ENCODE measurements at regions not wholly inside any gene's neighbourhood (a gene's known extent, or its start where the extent isn't known, plus 50 kb on each side); places are given as distances from the start of the nearest gene placed in this dataset.

DNA sequence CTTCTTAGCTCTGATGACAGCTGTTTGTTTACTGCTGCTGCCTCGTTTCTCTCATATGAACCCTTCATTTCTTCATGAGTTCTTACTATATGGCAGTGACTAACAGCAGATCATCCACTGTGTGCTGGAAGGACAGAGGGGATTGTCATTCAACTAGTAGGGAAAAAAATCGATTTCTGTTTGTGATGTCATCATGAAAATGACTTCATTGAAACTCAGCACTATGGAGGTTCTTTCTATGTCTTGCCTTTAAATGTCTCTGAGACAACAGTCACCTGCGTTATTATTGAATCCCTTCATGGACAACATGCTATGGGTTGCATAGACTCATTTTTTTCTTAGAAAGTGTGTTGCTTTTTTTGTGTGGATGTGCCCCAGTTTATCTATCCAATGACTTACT, 394.4 kb downstream of the DOK5 start:
- DNase-seq (ENCODE audit: low spot score): no peak
- H3K4me1 ChIP-seq (replicated peaks): no peaks in the 10 kb centered on the region
- H3K27me3 ChIP-seq (replicated peaks; ENCODE audit: insufficient read depth): no peaks in the 10 kb centered on the region
- intact Hi-C loops (cut with DNase I): no loop called here
- no peaks in the 10 kb centered on the region for H3K36me3 ChIP-seq
- TF ChIP-seq POLR2AphosphoS5 (IDR thresholded peaks at IDR 0.05) (no peak), CTCF (IDR thresholded peaks at IDR 0.05) (no peak), POLR2A (IDR thresholded peaks at IDR 0.05) (no peak)
- H3K9me3 ChIP-seq: no peaks in the 10 kb centered on the region
- WGBS: 77% methylated on average over 3 of the region's 3 CpGs
- H3K27ac ChIP-seq: no peak overlapping the region
- H3K4me3 ChIP-seq: no peak overlapping the region

DNA sequence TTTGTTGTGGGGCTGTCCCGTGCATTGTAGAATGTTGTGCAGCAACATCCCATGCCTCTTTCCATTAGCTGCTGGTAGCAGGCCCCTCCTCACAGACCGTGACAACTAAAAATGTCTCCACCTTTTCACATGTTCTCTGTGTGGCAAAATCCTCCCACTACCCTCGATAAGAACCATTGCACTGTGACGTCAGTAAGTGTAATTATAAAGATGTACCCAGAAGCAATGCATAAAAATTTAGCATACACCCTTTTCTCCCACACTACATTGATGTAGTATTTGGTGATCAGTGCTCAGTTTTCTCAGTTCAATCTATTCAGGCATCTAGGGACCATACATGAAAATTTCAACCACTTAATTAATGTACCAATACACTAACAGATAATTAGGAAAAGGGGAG, 389.9 kb downstream of the DOK5 start:
- Histone ChIP-seq H3K4me1 (replicated peaks) (no peaks in the 10 kb centered on the region), H3K27ac (no peak overlapping the region), H3K27me3 (replicated peaks; ENCODE audit: insufficient read depth) (no peaks in the 10 kb centered on the region), H3K4me3 (no peak overlapping the region), H3K36me3 (no peaks in the 10 kb centered on the region), H3K9me3 (no peaks in the 10 kb centered on the region)
- no peak for DNase-seq (ENCODE audit: low spot score)
- TF ChIP-seq CTCF (IDR thresholded peaks at IDR 0.05) (no peak), POLR2AphosphoS5 (IDR thresholded peaks at IDR 0.05) (no peak), POLR2A (IDR thresholded peaks at IDR 0.05) (no peak)
- intact Hi-C loops (cut with DNase I): no loop called here
- 85% methylated on average over 4 of the region's 4 CpGs for WGBS

DNA sequence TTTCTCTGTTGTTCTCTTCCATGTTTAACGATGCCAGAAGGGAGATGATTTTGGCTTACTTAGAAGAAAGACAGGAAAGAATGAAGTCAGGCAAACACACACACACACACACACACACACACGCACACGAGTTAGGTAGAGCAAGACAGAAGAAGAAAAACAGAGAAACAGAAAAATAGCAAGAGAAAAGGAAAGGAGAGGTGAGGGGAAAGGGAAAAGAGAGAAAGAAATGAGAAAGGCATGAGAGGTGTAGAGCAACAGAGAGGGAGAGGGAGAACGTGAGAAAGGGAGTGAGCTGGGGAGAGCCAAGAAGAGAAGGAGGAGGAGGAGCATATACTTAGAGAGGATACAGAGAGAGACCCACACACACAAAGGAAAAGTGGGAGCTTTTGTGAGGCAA, 385.3 kb downstream of the DOK5 start:
- no peaks in the 10 kb centered on the region for H3K9me3 ChIP-seq
- H3K4me1 ChIP-seq (replicated peaks): no peaks in the 10 kb centered on the region
- intact Hi-C loops (cut with DNase I): no loop called here
- H3K27ac ChIP-seq: no peak overlapping the region
- no peak for TF ChIP-seq CTCF (IDR thresholded peaks at IDR 0.05)
- TF ChIP-seq POLR2AphosphoS5 (IDR thresholded peaks at IDR 0.05): no peak
- TF ChIP-seq POLR2A (IDR thresholded peaks at IDR 0.05): no peak
- 62% methylated on average over 4 of the region's 4 CpGs for WGBS
- H3K27me3 ChIP-seq (replicated peaks; ENCODE audit: insufficient read depth): no peaks in the 10 kb centered on the region
- H3K4me3 ChIP-seq: no peak overlapping the region
- DNase-seq (ENCODE audit: low spot score): no peak
- H3K36me3 ChIP-seq: no peaks in the 10 kb centered on the region

DNA sequence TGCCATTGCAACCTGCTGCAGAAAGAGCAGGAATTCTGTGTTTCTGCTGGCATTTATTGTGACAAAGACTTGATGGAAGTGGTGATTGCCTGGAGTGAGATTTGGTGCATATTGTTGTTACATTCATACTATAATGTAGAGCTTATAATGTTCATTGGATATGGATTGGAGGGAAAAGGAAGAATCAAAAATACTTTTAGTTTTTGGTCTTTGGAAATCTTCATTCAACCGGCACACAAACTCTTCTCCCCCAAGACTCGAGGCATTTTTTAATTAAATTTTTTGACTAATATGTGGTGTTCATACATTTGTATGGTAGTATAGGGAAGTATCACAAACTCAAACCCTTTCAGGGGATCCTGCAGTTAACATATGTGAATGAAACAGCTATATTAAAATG, 380.8 kb downstream of the DOK5 start:
- TF ChIP-seq POLR2A (IDR thresholded peaks at IDR 0.05) (no peak), CTCF (IDR thresholded peaks at IDR 0.05) (no peak), POLR2AphosphoS5 (IDR thresholded peaks at IDR 0.05) (no peak)
- no peaks in the 10 kb centered on the region for H3K27me3 ChIP-seq (replicated peaks; ENCODE audit: insufficient read depth)

GRCh38 chr20:54849741-54850140, 374.3 kb downstream of the DOK5 start:
- Histone ChIP-seq H3K4me3 (no peak overlapping the region), H3K9me3 (no peaks in the 10 kb centered on the region), H3K36me3 (no peaks in the 10 kb centered on the region), H3K27me3 (replicated peaks; ENCODE audit: insufficient read depth) (no peaks in the 10 kb centered on the region), H3K27ac (no peak overlapping the region), H3K4me1 (replicated peaks) (no peaks in the 10 kb centered on the region)
- intact Hi-C loops (cut with DNase I): no loop called here
- 79% methylated on average over 3 of the region's 3 CpGs for WGBS
- DNase-seq (ENCODE audit: low spot score): no peak
- TF ChIP-seq POLR2AphosphoS5 (IDR thresholded peaks at IDR 0.05): no peak
- no peak for TF ChIP-seq CTCF (IDR thresholded peaks at IDR 0.05)
- TF ChIP-seq POLR2A (IDR thresholded peaks at IDR 0.05): no peak

More for the DNA sequence above, 380.8 kb downstream of the DOK5 start:
- Histone ChIP-seq H3K4me1 (replicated peaks) (no peaks in the 10 kb centered on the region), H3K36me3 (no peaks in the 10 kb centered on the region), H3K27ac (no peak overlapping the region), H3K4me3 (no peak overlapping the region), H3K9me3 (no peaks in the 10 kb centered on the region)
- intact Hi-C loops (cut with DNase I): no loop called here
- no peak for DNase-seq (ENCODE audit: low spot score)
- WGBS: 91% methylated on average over 2 of the region's 2 CpGs

All from prostate gland (tissue), 2 donors.